ENCODE measurements at regions not wholly inside any gene's neighbourhood (a gene's known extent, or its start where the extent isn't known, plus 50 kb on each side); places are given as distances from the start of the nearest gene placed in this dataset.
A peak's percentile ranks its signal among the peaks of the same experiment; 100 is the strongest.

- FAIRE-seq (no peak), DNase-seq (ENCODE audit: insufficient read length, low spot score) (no peak)
- no peak for TF ChIP-seq POLR2A (IDR thresholded peaks at IDR 0.05; ENCODE audit: low read depth, low read length)
These were observed 188.0 kb upstream of the PACRGL start for GRCh38 chr4:20512033-20512792.

GRCh38 chr4:20512985-20513384, 187.3 kb upstream of the PACRGL start:
- no peak for DNase-seq (ENCODE audit: insufficient read length, low spot score)
- no peak for TF ChIP-seq POLR2A (IDR thresholded peaks at IDR 0.05; ENCODE audit: low read depth, low read length)
- no peak for FAIRE-seq

DNA sequence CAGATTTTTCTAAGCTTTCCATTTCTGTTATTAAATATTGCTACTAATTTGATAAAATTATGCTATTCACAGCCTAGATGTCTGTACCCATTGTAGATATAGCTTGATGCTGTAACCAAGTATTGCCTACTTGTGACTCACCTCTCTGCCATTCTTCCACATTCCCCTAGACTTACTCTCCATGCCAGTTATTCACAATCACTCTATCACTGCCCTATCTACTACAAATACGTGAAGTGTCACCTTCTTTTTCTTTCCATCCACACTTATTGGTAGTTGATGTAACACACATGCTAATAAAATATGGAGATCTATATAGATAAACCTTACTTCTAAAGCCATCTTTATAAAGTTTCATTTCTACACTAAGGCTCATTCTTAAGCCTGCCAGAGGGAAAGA, 179.4 kb upstream of the PACRGL start:
- FAIRE-seq (peak; percentile 38), DNase-seq (ENCODE audit: insufficient read length, low spot score) (no peak)

GRCh38 chr4:20528508-20528907, 171.8 kb upstream of the PACRGL start:
- DNase-seq (ENCODE audit: insufficient read length, low spot score) (no peak), FAIRE-seq (no peak)
- TF ChIP-seq POLR2A (IDR thresholded peaks at IDR 0.05; ENCODE audit: low read depth, low read length), result no peak

More for the DNA sequence above, 179.4 kb upstream of the PACRGL start:
- TF ChIP-seq POLR2A (IDR thresholded peaks at IDR 0.05; ENCODE audit: low read depth, low read length), result no peak

DNA sequence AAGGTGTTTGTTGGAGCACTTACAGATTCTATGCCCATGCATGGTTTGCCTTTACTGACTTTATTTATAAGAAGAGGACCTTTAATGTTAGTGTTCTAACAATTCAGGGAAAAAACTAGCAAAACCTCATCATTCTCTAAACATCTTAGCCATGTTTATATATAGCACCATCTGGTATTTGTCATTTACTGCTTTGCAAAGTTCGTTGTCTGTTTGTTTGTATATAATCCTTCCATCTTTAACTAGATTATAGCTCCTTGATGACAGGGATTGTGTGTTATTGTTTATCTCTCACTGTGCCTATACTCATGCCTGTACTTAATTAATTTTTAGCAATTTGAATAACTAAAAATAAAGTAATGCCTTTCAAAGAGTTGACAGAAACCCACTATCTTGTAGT, 170.6 kb upstream of the PACRGL start:
- DNase-seq (ENCODE audit: insufficient read length, low spot score), result no peak
- TF ChIP-seq POLR2A (IDR thresholded peaks at IDR 0.05; ENCODE audit: low read depth, low read length), result no peak
- FAIRE-seq, result no peak

GRCh38 chr4:20532116-20532790, 168.0 kb upstream of the PACRGL start:
- DNase-seq (ENCODE audit: insufficient read length, low spot score) (no peak), FAIRE-seq (no peak)
- no peak for TF ChIP-seq POLR2A (IDR thresholded peaks at IDR 0.05; ENCODE audit: low read depth, low read length)

- TF ChIP-seq POLR2A (IDR thresholded peaks at IDR 0.05; ENCODE audit: low read depth, low read length), result no peak
- no peak for DNase-seq (ENCODE audit: insufficient read length, low spot score)
- no peak for FAIRE-seq
These were observed 167.1 kb upstream of the PACRGL start for GRCh38 chr4:20532871-20533870.

GRCh38 chr4:20538905-20539304, 161.4 kb upstream of the PACRGL start:
- FAIRE-seq, result no peak
- no peak for DNase-seq (ENCODE audit: insufficient read length, low spot score)
- no peak for TF ChIP-seq POLR2A (IDR thresholded peaks at IDR 0.05; ENCODE audit: low read depth, low read length)

DNA sequence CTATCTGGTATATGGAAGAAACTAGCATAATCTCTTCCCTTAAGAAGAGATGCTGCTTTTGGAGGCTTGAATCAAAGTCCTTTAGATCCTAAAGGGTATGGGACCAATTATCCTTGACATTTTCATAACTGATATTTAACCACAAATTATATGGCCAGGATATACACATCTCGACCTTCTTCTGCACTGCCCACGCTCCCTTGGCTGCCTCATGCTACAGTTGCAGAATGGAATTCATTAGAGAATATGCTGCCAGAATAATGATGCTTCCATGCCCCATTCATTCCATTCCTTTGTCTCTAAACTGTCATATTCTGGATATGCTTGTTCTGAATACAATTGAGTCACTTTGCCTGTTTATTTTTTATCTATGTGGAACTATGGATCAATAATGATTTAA, 157.1 kb upstream of the PACRGL start:
- FAIRE-seq, result no peak
- TF ChIP-seq POLR2A (IDR thresholded peaks at IDR 0.05; ENCODE audit: low read depth, low read length), result no peak

GRCh38 chr4:20544645-20545044, 155.6 kb upstream of the PACRGL start:
- DNase-seq (ENCODE audit: insufficient read length, low spot score) (no peak), FAIRE-seq (no peak)
- TF ChIP-seq POLR2A (IDR thresholded peaks at IDR 0.05; ENCODE audit: low read depth, low read length), result no peak

More for the DNA sequence above, 157.1 kb upstream of the PACRGL start:
- no peak for DNase-seq (ENCODE audit: insufficient read length, low spot score)

GRCh38 chr4:20552004-20552403, 148.3 kb upstream of the PACRGL start:
- no peak for TF ChIP-seq POLR2A (IDR thresholded peaks at IDR 0.05; ENCODE audit: low read depth, low read length)
- DNase-seq (ENCODE audit: insufficient read length, low spot score) (no peak), FAIRE-seq (no peak)

DNA sequence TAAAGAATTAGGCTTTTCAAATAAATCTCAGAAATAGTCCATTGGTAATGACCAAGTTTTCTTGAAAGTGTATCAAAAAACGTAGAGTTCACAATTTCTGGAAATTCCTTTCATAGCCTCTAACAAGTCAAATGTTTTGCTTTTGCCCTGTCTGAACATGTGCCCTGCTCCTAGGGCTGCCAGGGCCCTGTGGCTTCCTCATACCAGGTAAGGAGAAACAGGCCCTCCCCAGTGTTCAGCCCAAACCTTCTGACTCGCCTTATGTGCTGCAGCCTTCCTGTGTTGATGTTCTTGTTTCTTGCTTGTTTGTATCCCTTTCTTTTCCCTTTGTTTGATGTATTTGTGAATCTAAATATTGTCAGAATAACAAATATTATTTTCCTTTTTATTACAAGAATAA, 146.1 kb upstream of the PACRGL start:
- TF ChIP-seq POLR2A (IDR thresholded peaks at IDR 0.05; ENCODE audit: low read depth, low read length), result no peak
- FAIRE-seq (no peak), DNase-seq (ENCODE audit: insufficient read length, low spot score) (no peak)

DNA sequence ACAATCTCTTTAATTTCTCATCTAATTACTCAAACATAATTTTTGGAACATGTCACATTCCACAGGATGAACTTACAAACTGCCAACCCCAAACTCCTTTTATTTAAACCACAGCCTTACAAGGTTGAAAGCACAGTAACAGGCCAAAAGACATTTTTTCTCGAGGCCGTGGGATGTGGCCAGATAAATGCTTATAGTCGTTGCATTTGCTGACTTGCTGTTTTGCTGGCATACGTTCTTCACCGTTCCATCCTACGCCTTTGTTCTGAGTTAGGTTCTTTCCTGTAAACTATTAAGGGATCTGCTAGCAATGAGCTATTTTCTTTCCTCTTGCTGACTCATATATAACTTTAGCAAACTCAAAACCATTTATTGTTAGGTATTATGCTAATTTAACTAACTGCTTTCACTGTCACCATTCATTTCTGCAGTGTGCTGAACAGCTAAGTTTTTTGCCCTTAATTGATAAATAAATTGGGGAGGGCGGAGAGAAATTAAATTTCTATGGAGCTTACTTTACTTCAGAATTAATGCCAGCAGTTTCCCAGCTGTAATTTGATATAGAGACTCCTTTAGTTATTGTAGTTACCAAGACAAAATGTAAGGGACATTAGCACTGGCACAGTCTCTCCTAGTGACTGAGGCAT, 135.1 kb upstream of the PACRGL start:
- TF ChIP-seq POLR2A (IDR thresholded peaks at IDR 0.05; ENCODE audit: low read depth, low read length), result no peak
- FAIRE-seq (no peak), DNase-seq (ENCODE audit: insufficient read length, low spot score) (no peak)

Data from H54 (cell line).